ENCODE measurements at regions not wholly inside any gene's neighbourhood (a gene's known extent, or its start where the extent isn't known, plus 50 kb on each side); places are given as distances from the start of the nearest gene placed in this dataset.

DNA sequence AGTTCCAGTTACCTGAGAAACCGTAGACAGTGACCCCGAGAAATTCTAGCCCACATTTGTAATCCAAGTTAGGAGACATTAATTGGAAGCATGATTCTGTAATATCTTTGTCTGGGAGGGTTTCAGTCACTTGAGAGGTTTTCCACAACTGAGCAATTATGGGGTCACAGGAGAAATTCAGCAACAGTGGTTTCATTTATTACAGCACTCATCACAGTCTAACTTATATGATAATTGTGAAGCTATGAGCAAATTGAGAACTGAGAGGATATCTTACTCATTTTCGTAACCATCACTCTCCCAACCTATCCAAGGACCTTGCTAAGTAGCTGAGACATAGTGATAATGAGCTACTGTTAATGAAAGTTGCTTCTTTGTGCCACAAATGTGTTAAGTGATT, 328.5 kb upstream of the PPP2R3A start:
- TF ChIP-seq YY1 (IDR thresholded peaks at IDR 0.05; ENCODE audit: insufficient read depth, insufficient read length) (no peak), SUZ12 (IDR thresholded peaks at IDR 0.05; ENCODE audit: extremely low read depth, insufficient read depth, insufficient read length) (no peak), ZNF274 (IDR thresholded peaks at IDR 0.05; ENCODE audit: low read depth, low read length) (no peak)

Data from NT2/D1 (cell line).